ENCODE measurements at regions not wholly inside any gene's neighbourhood (a gene's known extent, or its start where the extent isn't known, plus 50 kb on each side); places are given as distances from the start of the nearest gene placed in this dataset.

DNA sequence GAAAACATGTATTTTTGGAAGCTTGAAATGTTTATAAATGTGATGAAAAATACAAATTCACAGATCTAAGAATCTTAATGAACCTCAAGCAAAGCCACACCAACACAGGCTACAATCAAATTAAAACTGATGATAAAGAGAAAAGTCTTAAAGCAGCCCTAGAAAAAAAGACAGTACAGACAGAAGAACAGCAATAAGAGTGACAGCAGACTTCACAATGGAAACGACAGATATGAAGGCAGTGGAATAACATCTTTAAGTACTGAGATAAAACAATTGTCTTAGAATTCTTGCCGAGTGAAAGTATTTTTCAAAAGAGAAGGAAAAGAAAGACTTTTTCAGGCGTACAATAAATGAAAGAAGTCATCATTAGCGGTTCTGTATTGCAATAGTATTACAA lies 423.6 kb upstream of the LCORL start:
- FAIRE-seq (no peak), DNase-seq (ENCODE audit: low read depth, low spot score) (no peak)
- Histone ChIP-seq H3K27ac (ENCODE audit: insufficient read depth, low read depth, low read length) (no peak overlapping the region), H4K20me1 (replicated peaks; ENCODE audit: control insufficient read depth, extremely low read depth, insufficient read depth, low read length) (no peaks in the 10 kb centered on the region), H3K9me3 (replicated peaks; ENCODE audit: control insufficient read depth, insufficient read depth, low read length) (no peaks in the 10 kb centered on the region), H3K9me1 (replicated peaks; ENCODE audit: control insufficient read depth, extremely low read depth, insufficient read depth, low read length) (no peaks in the 10 kb centered on the region), H3K27me3 (ENCODE audit: control insufficient read depth in 2 of 2, insufficient read depth in 2 of 2, low read length in 2 of 2) (no peaks in the 10 kb centered on the region), H3K79me2 (ENCODE audit: control insufficient read depth, insufficient read depth, low read length) (no peaks in the 10 kb centered on the region), H3K9ac (replicated peaks; ENCODE audit: extremely low read depth, insufficient read depth, low read length) (no peak overlapping the region), H3K4me3 (replicated peaks in 1 of 3; ENCODE audit: insufficient read depth in 1 of 3, low read depth in 1 of 3, low read length in 3 of 3) (no peak overlapping the region), H3K4me1 (ENCODE audit: control insufficient read depth, extremely low read depth, insufficient read depth, low read length) (no peaks in the 10 kb centered on the region), H3K36me3 (ENCODE audit: control insufficient read depth in 2 of 2, extremely low read depth in 1 of 2, insufficient read depth in 2 of 2, low read length in 2 of 2) (no peaks in the 10 kb centered on the region), H2AFZ (ENCODE audit: low read depth, low read length) (no peak overlapping the region), H3K4me2 (ENCODE audit: insufficient read depth, low read length) (no peak overlapping the region)
- intact Hi-C loops (cut with micrococcal nuclease) (no loop called here), dilution Hi-C loops (cut with MboI; ENCODE audit: extremely low pct_ligation_motif_present, low sequenced_read_pairs) (no loop called here)
- TF ChIP-seq, protein P1, sequence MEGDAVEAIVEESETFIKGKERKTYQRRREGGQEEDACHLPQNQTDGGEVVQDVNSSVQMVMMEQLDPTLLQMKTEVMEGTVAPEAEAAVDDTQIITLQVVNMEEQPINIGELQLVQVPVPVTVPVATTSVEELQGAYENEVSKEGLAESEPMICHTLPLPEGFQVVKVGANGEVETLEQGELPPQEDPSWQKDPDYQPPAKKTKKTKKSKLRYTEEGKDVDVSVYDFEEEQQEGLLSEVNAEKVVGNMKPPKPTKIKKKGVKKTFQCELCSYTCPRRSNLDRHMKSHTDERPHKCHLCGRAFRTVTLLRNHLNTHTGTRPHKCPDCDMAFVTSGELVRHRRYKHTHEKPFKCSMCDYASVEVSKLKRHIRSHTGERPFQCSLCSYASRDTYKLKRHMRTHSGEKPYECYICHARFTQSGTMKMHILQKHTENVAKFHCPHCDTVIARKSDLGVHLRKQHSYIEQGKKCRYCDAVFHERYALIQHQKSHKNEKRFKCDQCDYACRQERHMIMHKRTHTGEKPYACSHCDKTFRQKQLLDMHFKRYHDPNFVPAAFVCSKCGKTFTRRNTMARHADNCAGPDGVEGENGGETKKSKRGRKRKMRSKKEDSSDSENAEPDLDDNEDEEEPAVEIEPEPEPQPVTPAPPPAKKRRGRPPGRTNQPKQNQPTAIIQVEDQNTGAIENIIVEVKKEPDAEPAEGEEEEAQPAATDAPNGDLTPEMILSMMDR (IDR thresholded peaks at IDR 0.05; ENCODE audit: extremely low read depth in 1 of 2, insufficient read depth in 1 of 2, low read depth in 1 of 2, low read length in 2 of 2): no peak
- no peak for TF ChIP-seq POLR2A (IDR thresholded peaks at IDR 0.05; ENCODE audit: low read depth, low read length)
- TF ChIP-seq JUN (IDR thresholded peaks at IDR 0.05; ENCODE audit: borderline replicate concordance, insufficient read depth, insufficient read length, low read depth): no peak
- TF ChIP-seq MYC (IDR thresholded peaks at IDR 0.05; ENCODE audit: low read depth, low read length): no peak
- TF ChIP-seq GATA2 (IDR thresholded peaks at IDR 0.05; ENCODE audit: insufficient read depth, insufficient read length, low read depth, low read length): no peak
- no peak for TF ChIP-seq POLR2AphosphoS5 (IDR thresholded peaks at IDR 0.05; ENCODE audit: insufficient read depth, low read depth, low read length)
- TF ChIP-seq FOS (IDR thresholded peaks at IDR 0.05; ENCODE audit: borderline replicate concordance, insufficient read depth, low read length): no peak
- TF ChIP-seq EZH2 (IDR thresholded peaks at IDR 0.05; ENCODE audit: borderline replicate concordance, low read depth, low read length, severe bottlenecking): no peak
- BruUV-seq (replicated peaks): no TSS peak
- ChIA-PET POLR2A (no interaction called here), CTCF (no interaction called here)

Measured in endothelial cell of umbilical vein (primary cell).